GM18505 (cell line): ENCODE measurements at regions not wholly inside any gene's neighbourhood (a gene's known extent, or its start where the extent isn't known, plus 50 kb on each side); places are given as distances from the start of the nearest gene placed in this dataset.
"Not testable (repeated sequence)": the region's sequence is repeated elsewhere in the genome, so short reads cannot be mapped to it uniquely, and the experiment has no call there.

ENCODE experiments used
- ATAC-seq: cut with Tn5 transposase; IDR thresholded peaks from one replicate; pipeline ENCODE4 v1.9.1; 2021; ENCODE audit not compliant: unreplicated experiment
- POLR2A ChIP-seq: IDR thresholded peaks from 4 replicates; pipeline ENCODE4 v1.6.1; 2011; ENCODE audit warnings: borderline replicate concordance; ENCODE audit not compliant: insufficient read depth, insufficient read length; ENCODE audit errors: extremely low read depth

- TF ChIP-seq POLR2A, result no peak
- ATAC-seq, result no peak
Measured at GRCh38 chr14:59057551-59057950, 130.9 kb upstream of the DAAM1 start.

DNA sequence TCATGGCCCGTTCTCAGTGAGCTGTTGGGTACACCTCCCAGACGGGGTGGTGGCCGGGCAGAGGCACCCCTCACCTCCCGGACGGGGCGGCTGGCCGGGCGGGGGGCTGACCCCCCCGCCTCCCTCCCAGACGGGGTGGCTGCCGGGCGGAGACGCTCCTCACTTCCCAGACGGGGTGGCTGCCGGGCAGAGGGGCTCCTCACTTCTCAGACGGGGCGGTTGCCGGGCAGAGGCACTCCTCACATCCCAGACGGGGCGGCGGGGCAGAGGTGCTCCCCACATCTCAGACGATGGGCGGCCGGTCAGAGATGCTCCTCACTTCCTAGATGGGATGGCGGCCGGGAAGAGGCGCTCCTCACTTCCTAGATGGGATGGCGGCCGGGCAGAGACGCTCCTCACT, 129.7 kb upstream of the DAAM1 start:
- not testable (repeated sequence) for ATAC-seq

- no peak for ATAC-seq
- no peak for TF ChIP-seq POLR2A
Measured at GRCh38 chr14:59060841-59061240, 127.6 kb upstream of the DAAM1 start.

- no peak for TF ChIP-seq POLR2A
Measured at GRCh38 chr14:59061292-59061691, 127.2 kb upstream of the DAAM1 start.

DNA sequence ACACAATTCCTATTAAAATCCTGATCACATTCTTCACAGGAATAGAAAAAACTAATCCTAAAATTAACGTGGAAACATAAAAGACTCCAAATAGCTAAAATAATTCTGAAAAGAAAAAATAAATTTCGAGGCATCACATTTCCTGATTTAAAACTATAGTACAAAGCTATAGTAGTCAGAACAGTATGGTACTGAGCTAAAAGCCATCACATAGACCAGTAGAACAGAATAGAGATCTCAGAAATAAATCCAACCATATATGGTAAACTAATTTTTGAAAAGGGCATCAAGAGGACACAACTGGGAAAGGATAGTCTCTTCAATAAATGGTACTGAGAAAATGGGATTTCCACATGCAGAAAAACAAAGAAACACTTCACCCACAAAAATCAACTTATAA, 125.2 kb upstream of the DAAM1 start:
- TF ChIP-seq POLR2A, result no peak
- ATAC-seq, result no peak

More at GRCh38 chr14:59061292-59061691, 127.2 kb upstream of the DAAM1 start:
- no peak for ATAC-seq

GRCh38 chr14:59067127-59067894, 121.2 kb upstream of the DAAM1 start:
- no peak for ATAC-seq
- TF ChIP-seq POLR2A, result no peak

DNA sequence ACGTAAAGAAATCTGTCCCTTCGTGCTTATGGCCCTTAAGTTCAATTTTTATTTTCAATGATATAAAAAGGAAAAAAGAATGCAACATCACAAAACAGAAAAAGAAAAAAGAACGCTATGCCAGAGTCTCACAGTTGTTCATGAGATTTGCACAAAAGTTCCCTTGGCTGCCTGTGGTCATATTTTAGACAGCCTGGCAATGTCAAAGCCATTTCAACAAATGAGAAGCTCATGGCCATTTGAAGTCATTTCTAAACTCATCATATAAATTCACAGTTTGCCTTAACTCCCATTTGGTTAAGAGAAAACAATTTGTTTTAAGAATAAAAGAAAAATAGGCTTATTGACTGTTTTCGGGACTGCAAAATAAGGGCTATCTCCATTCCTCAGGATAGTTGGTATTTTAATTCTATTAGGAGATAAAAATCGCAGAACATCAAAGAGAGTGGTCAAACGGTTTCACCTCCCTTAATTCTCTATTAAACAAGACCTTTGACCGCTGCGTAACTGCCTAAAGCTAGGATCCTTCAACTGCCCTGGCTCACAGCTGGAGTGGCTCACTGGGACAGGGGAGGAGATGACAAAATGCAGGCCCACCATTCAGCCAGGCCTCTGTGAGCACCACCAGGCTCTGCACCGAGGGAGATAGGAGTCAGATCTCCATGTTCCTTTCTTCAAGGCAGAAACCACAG, 119.2 kb upstream of the DAAM1 start:
- no peak for TF ChIP-seq POLR2A

GRCh38 chr14:59075506-59075905, 113.0 kb upstream of the DAAM1 start:
- no peak for ATAC-seq
- TF ChIP-seq POLR2A, result no peak

More for the DNA sequence above, 119.2 kb upstream of the DAAM1 start:
- no peak for ATAC-seq

- TF ChIP-seq POLR2A, result no peak
- no peak for ATAC-seq
Measured at GRCh38 chr14:59081720-59082119, 106.7 kb upstream of the DAAM1 start.

GRCh38 chr14:59085207-59085739, 103.2 kb upstream of the DAAM1 start:
- no peak for TF ChIP-seq POLR2A
- no peak for ATAC-seq

GRCh38 chr14:59086241-59086882, 102.1 kb upstream of the DAAM1 start:
- no peak for TF ChIP-seq POLR2A
- no peak for ATAC-seq

DNA sequence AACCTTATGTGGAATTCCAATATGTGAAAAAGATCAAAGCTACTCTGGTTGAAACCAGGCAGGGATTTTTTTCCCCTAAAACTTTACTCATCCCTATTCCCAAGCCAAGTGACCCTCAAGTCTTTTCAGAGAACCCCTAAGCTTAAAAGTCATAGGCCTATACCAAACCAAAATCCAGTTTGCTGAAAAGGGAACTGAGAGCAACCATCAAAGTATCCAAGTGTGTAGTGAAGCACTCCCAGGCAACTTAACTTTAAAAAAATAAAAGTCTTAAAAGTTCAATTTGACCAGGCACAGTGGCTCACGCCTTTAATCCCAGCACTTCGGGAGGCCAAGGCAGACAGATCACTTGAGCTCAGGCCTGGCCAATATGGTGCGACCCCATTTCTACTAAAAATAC, 101.2 kb upstream of the DAAM1 start:
- ATAC-seq, result no peak
- TF ChIP-seq POLR2A, result no peak

- ATAC-seq, result no peak
- no peak for TF ChIP-seq POLR2A
Measured at GRCh38 chr14:59087711-59088110, 100.8 kb upstream of the DAAM1 start.
